Caco-2 (cell line): ENCODE measurements at regions not wholly inside any gene's neighbourhood (a gene's known extent, or its start where the extent isn't known, plus 50 kb on each side); places are given as distances from the start of the nearest gene placed in this dataset.

ENCODE experiments used
- BruUV-seq: library from RNA; stranded (reverse); fragments of 400-500 nt; replicated peaks from 2 replicates; lab custom pipeline; 2021; lab: Mats Ljungman, UMichigan
- CTCF ChIA-PET: fragments of 300-600 bp; sonication (Branson Sonifier 250); formaldehyde crosslinking; loops from one replicate; lab custom pipeline; 2022; ENCODE audit warnings: antibody characterized with exemption; lab: Charles Lee
- POLR2A ChIA-PET: fragments of 300-600 bp; sonication (Branson Sonifier 250); formaldehyde crosslinking; loops from one replicate; lab custom pipeline; 2022; ENCODE audit warnings: antibody characterized with exemption; lab: Charles Lee
- DNase-seq, 2 experiments: peaks; one replicate each; pipeline versions ENCODE4 v3.0.0 to v3.0.0-alpha.2; 2020 to 2022
- H3K27me3 ChIP-seq: replicated peaks from 2 replicates; pipeline ENCODE4 v1.6.0; 2011; ENCODE audit warnings: low read length; ENCODE audit not compliant: control insufficient read depth, insufficient read depth
- H3K36me3 ChIP-seq: 2 replicates; pipeline ENCODE4 v1.5.1; 2011; ENCODE audit warnings: low read length; ENCODE audit not compliant: control insufficient read depth, insufficient read depth
- H3K4me1 ChIP-seq: fragments of 250-450 bp; sonication (Bioruptor Pico); 2 replicates; pipeline ENCODE4 v1.5.1; 2020; ENCODE audit warnings: mild to moderate bottlenecking
- H3K4me3 ChIP-seq: 2 replicates; pipeline ENCODE4 v1.5.1; 2011; ENCODE audit warnings: low read depth, mild to moderate bottlenecking, control low read depth, low read length
- H3K9me3 ChIP-seq: fragments of 250-450 bp; sonication (Bioruptor Pico); 2 replicates; pipeline ENCODE4 v1.5.1; 2020; ENCODE audit warnings: mild to moderate bottlenecking, moderate library complexity
- H3K27ac Mint-ChIP-seq: one replicate; pipeline ENCODE4 v1.8.0; 2022; ENCODE audit warnings: mixed read lengths; ENCODE audit not compliant: unreplicated experiment
- H3K27me3 Mint-ChIP-seq: one replicate; pipeline ENCODE4 v1.8.0; 2022; ENCODE audit warnings: mixed read lengths; ENCODE audit not compliant: insufficient read depth, unreplicated experiment
- H3K36me3 Mint-ChIP-seq: one replicate; pipeline ENCODE4 v1.8.0; 2022; ENCODE audit warnings: mild to moderate bottlenecking, mixed read lengths; ENCODE audit not compliant: insufficient read depth, unreplicated experiment
- H3K4me1 Mint-ChIP-seq: one replicate; pipeline ENCODE4 v1.8.0; 2022; ENCODE audit warnings: low read depth, mixed read lengths; ENCODE audit not compliant: unreplicated experiment
- H3K4me3 Mint-ChIP-seq: one replicate; pipeline ENCODE4 v1.8.0; 2022; ENCODE audit warnings: mild to moderate bottlenecking, moderate library complexity, mixed read lengths; ENCODE audit not compliant: unreplicated experiment
- H3K9me3 Mint-ChIP-seq: one replicate; pipeline ENCODE4 v1.8.0; 2022; ENCODE audit warnings: mixed read lengths; ENCODE audit not compliant: unreplicated experiment
- CTCF ChIP-seq, 2 experiments: fragments of 200-600 bp in 1 of 2; IDR thresholded peaks; 1 replicate in 1 of 2; 2 replicates in 1 of 2; pipeline versions ENCODE4 v1.5.1 to v1.8.0; 2011 to 2022; ENCODE audit warnings: antibody characterized with exemption in 1 of 2, control low read depth in 1 of 2, inconsistent platforms in 1 of 2, low read depth in 1 of 2, low read length in 1 of 2, mild to moderate bottlenecking in 1 of 2, moderate library complexity in 1 of 2; ENCODE audit not compliant: insufficient read depth in 1 of 2, severe bottlenecking in 1 of 2, unreplicated experiment in 1 of 2
- intact Hi-C: fragments of 100-400 bp; cut with micrococcal nuclease; formaldehyde crosslinking; loops from one replicate; pipeline ENCODE4 v1.10.0; 2022; ENCODE audit not compliant: unreplicated experiment

GRCh38 chr7:17492437-17492836 lies 194.0 kb downstream of the AHR start:
- TF ChIP-seq CTCF (IDR thresholded peaks at IDR 0.05; ENCODE audit: insufficient read depth in 1 of 2, low read depth in 1 of 2, low read length in 1 of 2, severe bottlenecking in 1 of 2, unreplicated experiment in 1 of 2): no peak
- Mint-ChIP-seq H3K36me3 (no peaks in the 10 kb centered on the region), H3K4me1 (peaks cover 11% of the 10 kb centered on the region), H3K27me3 (no peaks in the 10 kb centered on the region), H3K4me3 (no peak overlapping the region), H3K27ac (no peak overlapping the region), H3K9me3 (no peaks in the 10 kb centered on the region)
- BruUV-seq: no TSS peak
- no peak for DNase-seq
- no peak overlapping the region for H3K4me3 ChIP-seq
- no peaks in the 10 kb centered on the region for H3K9me3 ChIP-seq
- peaks cover 20% of the 10 kb centered on the region for H3K4me1 ChIP-seq
- POLR2A ChIA-PET: no interaction called here
- CTCF ChIA-PET: no interaction called here
- intact Hi-C loops: no loop called here
- H3K36me3 ChIP-seq: no peaks in the 10 kb centered on the region
- H3K27me3 ChIP-seq: no peaks in the 10 kb centered on the region

GRCh38 chr7:17493446-17493845 lies 195.0 kb downstream of the AHR start:
- Mint-ChIP-seq H3K36me3 (no peaks in the 10 kb centered on the region), H3K9me3 (no peaks in the 10 kb centered on the region), H3K4me3 (no peak overlapping the region), H3K27me3 (no peaks in the 10 kb centered on the region), H3K27ac (no peak overlapping the region), H3K4me1 (peaks cover 11% of the 10 kb centered on the region)
- intact Hi-C loops: no loop called here
- CTCF ChIA-PET: no interaction called here
- H3K27me3 ChIP-seq: no peaks in the 10 kb centered on the region
- no TSS peak for BruUV-seq
- no peak overlapping the region for H3K4me3 ChIP-seq
- no peaks in the 10 kb centered on the region for H3K36me3 ChIP-seq
- peaks cover 20% of the 10 kb centered on the region for H3K4me1 ChIP-seq
- POLR2A ChIA-PET: no interaction called here
- TF ChIP-seq CTCF (IDR thresholded peaks at IDR 0.05; ENCODE audit: insufficient read depth in 1 of 2, low read depth in 1 of 2, low read length in 1 of 2, severe bottlenecking in 1 of 2, unreplicated experiment in 1 of 2): no peak
- H3K9me3 ChIP-seq: no peaks in the 10 kb centered on the region
- no peak for DNase-seq

GRCh38 chr7:17495655-17496394 lies 197.4 kb downstream of the AHR start:
- intact Hi-C loops: loop anchor here (1.0 to 5.0 kb wide), 2 partner anchors 28 to 121 kb away; no protein-coding TSS in a partner anchor
- peaks cover 14% of the 10 kb centered on the region for H3K9me3 Mint-ChIP-seq
- H3K27me3 ChIP-seq: no peaks in the 10 kb centered on the region
- CTCF ChIA-PET: no interaction called here
- no peaks in the 10 kb centered on the region for H3K27me3 Mint-ChIP-seq
- peak in 1 of 2 experiments; percentile 0 for TF ChIP-seq CTCF (IDR thresholded peaks at IDR 0.05; ENCODE audit: insufficient read depth in 1 of 2, low read depth in 1 of 2, low read length in 1 of 2, severe bottlenecking in 1 of 2, unreplicated experiment in 1 of 2)
- peaks cover 11% of the 10 kb centered on the region for H3K4me1 Mint-ChIP-seq
- peaks cover 24% of the 10 kb centered on the region for H3K4me1 ChIP-seq
- no peaks in the 10 kb centered on the region for H3K36me3 Mint-ChIP-seq
- DNase-seq: peak in 1 of 2 experiments; percentile 26
- H3K36me3 ChIP-seq: no peaks in the 10 kb centered on the region
- H3K27ac Mint-ChIP-seq: peak overlapping the region; percentile 22
- H3K4me3 ChIP-seq: no peak overlapping the region
- POLR2A ChIA-PET: no interaction called here
- BruUV-seq: no TSS peak
- no peak overlapping the region for H3K4me3 Mint-ChIP-seq
- H3K9me3 ChIP-seq: no peaks in the 10 kb centered on the region
